ENCODE measurements at regions not wholly inside any gene's neighbourhood (a gene's known extent, or its start where the extent isn't known, plus 50 kb on each side); places are given as distances from the start of the nearest gene placed in this dataset.

- Histone ChIP-seq H3K9me3 (ENCODE audit: control insufficient read depth, insufficient read depth, low read depth, low read length) (no peaks in the 10 kb centered on the region), H3K79me2 (ENCODE audit: control insufficient read depth, insufficient read depth, low read length) (no peaks in the 10 kb centered on the region), H3K27ac (ENCODE audit: insufficient read depth, low read length) (peak overlapping the region; percentile 15), H3K36me3 (ENCODE audit: control insufficient read depth, insufficient read depth, low read length) (no peaks in the 10 kb centered on the region), H3K27me3 (ENCODE audit: control insufficient read depth, insufficient read depth, low read length) (no peaks in the 10 kb centered on the region), H3K4me2 (ENCODE audit: extremely low read depth, insufficient read depth, low read length) (peak overlapping the region; percentile 90), H2AFZ (ENCODE audit: low read length) (peak overlapping the region; percentile 82), H3K4me3 (replicated peaks in 1 of 4; ENCODE audit: control extremely low read depth in 1 of 4, insufficient read depth in 1 of 4, low read depth in 3 of 4, low read length in 4 of 4) (peak overlapping the region; percentile 18 to 36 (median 32)), H3K4me1 (ENCODE audit: control insufficient read depth, extremely low read depth, insufficient read depth, low read length) (no peaks in the 10 kb centered on the region), H3K9ac (ENCODE audit: insufficient read depth, low read length) (no peak overlapping the region), H4K20me1 (ENCODE audit: control insufficient read depth, extremely low read depth, insufficient read depth, low read length) (no peaks in the 10 kb centered on the region)
- DNase-seq (ENCODE audit: low read depth in 2 of 2): peak; percentile 38 to 47
- TF ChIP-seq CTCF (conservative IDR thresholded peaks at IDR 0.05 in 1 of 2, IDR thresholded peaks at IDR 0.05 in 1 of 2; ENCODE audit: low read depth in 1 of 2, low read length in 2 of 2) (no peak), EZH2 (IDR thresholded peaks at IDR 0.05; ENCODE audit: low read length, missing control alignments) (no peak)
Observed at GRCh38 chr18:68316636-68317035, 398.3 kb downstream of the TMX3 start.

- no peaks in the 10 kb centered on the region for H3K27me3 ChIP-seq (ENCODE audit: control insufficient read depth, insufficient read depth, low read length)
- peak in 1 of 2 donors; percentile 62 for DNase-seq (ENCODE audit: low read depth in 2 of 2)
- H3K9ac ChIP-seq (ENCODE audit: insufficient read depth, low read length): no peak overlapping the region
- H3K27ac ChIP-seq (ENCODE audit: insufficient read depth, low read length): no peak overlapping the region
- H3K9me3 ChIP-seq (ENCODE audit: control insufficient read depth, insufficient read depth, low read depth, low read length): no peaks in the 10 kb centered on the region
- H3K4me3 ChIP-seq (replicated peaks in 1 of 4; ENCODE audit: control extremely low read depth in 1 of 4, insufficient read depth in 1 of 4, low read depth in 3 of 4, low read length in 4 of 4): no peak overlapping the region
- H3K36me3 ChIP-seq (ENCODE audit: control insufficient read depth, insufficient read depth, low read length): no peaks in the 10 kb centered on the region
- TF ChIP-seq CTCF (conservative IDR thresholded peaks at IDR 0.05 in 1 of 2, IDR thresholded peaks at IDR 0.05 in 1 of 2; ENCODE audit: low read depth in 1 of 2, low read length in 2 of 2) (no peak), EZH2 (IDR thresholded peaks at IDR 0.05; ENCODE audit: low read length, missing control alignments) (no peak)
- H3K4me2 ChIP-seq (ENCODE audit: extremely low read depth, insufficient read depth, low read length): no peak overlapping the region
- peak overlapping the region; percentile 26 for H2AFZ ChIP-seq (ENCODE audit: low read length)
- H3K79me2 ChIP-seq (ENCODE audit: control insufficient read depth, insufficient read depth, low read length): no peaks in the 10 kb centered on the region
- no peaks in the 10 kb centered on the region for H4K20me1 ChIP-seq (ENCODE audit: control insufficient read depth, extremely low read depth, insufficient read depth, low read length)
- H3K4me1 ChIP-seq (ENCODE audit: control insufficient read depth, extremely low read depth, insufficient read depth, low read length): no peaks in the 10 kb centered on the region
Observed at GRCh38 chr18:68314403-68314802, 400.5 kb downstream of the TMX3 start.

GRCh38 chr18:68301441-68301840, 413.5 kb downstream of the TMX3 start:
- H3K4me3 ChIP-seq (replicated peaks in 1 of 4; ENCODE audit: control extremely low read depth in 1 of 4, insufficient read depth in 1 of 4, low read depth in 3 of 4, low read length in 4 of 4): no peak overlapping the region
- no peak overlapping the region for H2AFZ ChIP-seq (ENCODE audit: low read length)
- H3K9me3 ChIP-seq (ENCODE audit: control insufficient read depth, insufficient read depth, low read depth, low read length): no peaks in the 10 kb centered on the region
- TF ChIP-seq CTCF (conservative IDR thresholded peaks at IDR 0.05 in 1 of 2, IDR thresholded peaks at IDR 0.05 in 1 of 2; ENCODE audit: low read depth in 1 of 2, low read length in 2 of 2) (no peak), EZH2 (IDR thresholded peaks at IDR 0.05; ENCODE audit: low read length, missing control alignments) (no peak)
- H3K4me2 ChIP-seq (ENCODE audit: extremely low read depth, insufficient read depth, low read length): no peak overlapping the region
- no peak for DNase-seq (ENCODE audit: low read depth in 2 of 2)
- H3K9ac ChIP-seq (ENCODE audit: insufficient read depth, low read length): no peak overlapping the region
- H3K27ac ChIP-seq (ENCODE audit: insufficient read depth, low read length): no peak overlapping the region
- no peaks in the 10 kb centered on the region for H3K36me3 ChIP-seq (ENCODE audit: control insufficient read depth, insufficient read depth, low read length)
- no peaks in the 10 kb centered on the region for H3K79me2 ChIP-seq (ENCODE audit: control insufficient read depth, insufficient read depth, low read length)
- H3K27me3 ChIP-seq (ENCODE audit: control insufficient read depth, insufficient read depth, low read length): no peaks in the 10 kb centered on the region
- no peaks in the 10 kb centered on the region for H3K4me1 ChIP-seq (ENCODE audit: control insufficient read depth, extremely low read depth, insufficient read depth, low read length)
- no peaks in the 10 kb centered on the region for H4K20me1 ChIP-seq (ENCODE audit: control insufficient read depth, extremely low read depth, insufficient read depth, low read length)
